ENCODE measurements at regions not wholly inside any gene's neighbourhood (a gene's known extent, or its start where the extent isn't known, plus 50 kb on each side); places are given as distances from the start of the nearest gene placed in this dataset.

DNA sequence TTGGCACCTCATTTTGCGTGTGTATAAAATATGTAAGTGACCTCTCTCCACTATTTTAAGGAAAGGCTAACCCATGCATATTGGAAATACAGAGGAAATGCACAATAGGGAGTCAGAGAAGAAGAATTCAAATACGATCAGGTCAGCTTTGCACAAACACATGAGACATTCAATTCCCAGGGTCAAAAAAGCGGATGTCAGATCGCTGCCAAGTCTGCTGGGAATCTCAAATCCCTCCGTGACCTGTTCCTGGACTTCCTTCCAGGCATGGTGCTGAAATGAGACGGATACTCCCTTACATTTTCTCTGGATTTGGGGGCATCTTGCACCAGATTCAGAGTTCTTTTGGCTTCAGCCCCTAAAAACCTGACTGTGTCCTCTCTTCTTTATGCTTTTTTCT, 91.9 kb upstream of the PRKCQ start:
- intact Hi-C loops (cut with DNase I; ENCODE audit: low total_unique reads) = no loop called here
- no peak for TF ChIP-seq POLR2A (IDR thresholded peaks at IDR 0.05)
- TF ChIP-seq, protein P1, sequence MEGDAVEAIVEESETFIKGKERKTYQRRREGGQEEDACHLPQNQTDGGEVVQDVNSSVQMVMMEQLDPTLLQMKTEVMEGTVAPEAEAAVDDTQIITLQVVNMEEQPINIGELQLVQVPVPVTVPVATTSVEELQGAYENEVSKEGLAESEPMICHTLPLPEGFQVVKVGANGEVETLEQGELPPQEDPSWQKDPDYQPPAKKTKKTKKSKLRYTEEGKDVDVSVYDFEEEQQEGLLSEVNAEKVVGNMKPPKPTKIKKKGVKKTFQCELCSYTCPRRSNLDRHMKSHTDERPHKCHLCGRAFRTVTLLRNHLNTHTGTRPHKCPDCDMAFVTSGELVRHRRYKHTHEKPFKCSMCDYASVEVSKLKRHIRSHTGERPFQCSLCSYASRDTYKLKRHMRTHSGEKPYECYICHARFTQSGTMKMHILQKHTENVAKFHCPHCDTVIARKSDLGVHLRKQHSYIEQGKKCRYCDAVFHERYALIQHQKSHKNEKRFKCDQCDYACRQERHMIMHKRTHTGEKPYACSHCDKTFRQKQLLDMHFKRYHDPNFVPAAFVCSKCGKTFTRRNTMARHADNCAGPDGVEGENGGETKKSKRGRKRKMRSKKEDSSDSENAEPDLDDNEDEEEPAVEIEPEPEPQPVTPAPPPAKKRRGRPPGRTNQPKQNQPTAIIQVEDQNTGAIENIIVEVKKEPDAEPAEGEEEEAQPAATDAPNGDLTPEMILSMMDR (IDR thresholded peaks at IDR 0.05) = no peak
- H3K27me3 ChIP-seq = no peaks in the 10 kb centered on the region
- no peaks in the 10 kb centered on the region for H3K36me3 ChIP-seq
- no peak overlapping the region for H3K27ac ChIP-seq
- H3K4me3 ChIP-seq = no peak overlapping the region
- no peak for DNase-seq
- H3K4me1 ChIP-seq = no peaks in the 10 kb centered on the region
- H3K9me3 ChIP-seq = no peaks in the 10 kb centered on the region

GRCh38 chr10:6669269-6669859, 89.3 kb upstream of the PRKCQ start:
- TF ChIP-seq, protein P1 (IDR thresholded peaks at IDR 0.05) = peak; percentile 34 to 60 (median 42)
- TF ChIP-seq POLR2A (IDR thresholded peaks at IDR 0.05) = no peak
- H3K4me1 ChIP-seq = no peaks in the 10 kb centered on the region
- H3K36me3 ChIP-seq = no peaks in the 10 kb centered on the region
- intact Hi-C loops (cut with DNase I; ENCODE audit: low total_unique reads) = no loop called here
- no peak for DNase-seq
- H3K27me3 ChIP-seq = no peaks in the 10 kb centered on the region
- H3K4me3 ChIP-seq = no peak overlapping the region
- no peak overlapping the region for H3K27ac ChIP-seq
- no peaks in the 10 kb centered on the region for H3K9me3 ChIP-seq

DNA sequence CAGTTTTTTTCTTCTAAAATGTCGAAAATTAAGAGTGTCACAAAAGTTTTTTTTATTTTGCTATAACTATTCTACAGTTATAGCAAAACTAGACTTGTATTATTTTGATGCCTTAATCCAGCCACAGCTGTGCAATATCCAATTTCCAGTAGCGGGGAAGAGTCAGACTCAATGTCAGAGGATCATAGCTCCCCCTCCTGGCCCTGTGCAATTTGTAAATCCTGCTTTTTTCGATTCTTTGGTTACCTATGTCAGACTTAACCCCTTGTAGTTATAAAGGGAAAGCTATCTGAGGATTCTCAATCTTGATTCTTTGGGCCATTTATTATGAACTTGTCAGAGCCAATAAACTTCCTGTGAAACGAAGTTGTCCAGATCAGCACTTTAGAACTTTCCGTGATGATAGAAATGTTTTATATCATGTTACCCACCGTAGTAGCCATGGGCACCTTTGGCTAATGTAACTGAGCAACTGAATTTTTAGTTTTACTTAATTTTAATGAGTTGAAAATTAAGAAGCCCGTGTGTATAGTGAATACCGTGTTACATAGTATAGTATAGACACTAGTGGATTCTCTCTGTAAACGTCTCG, 87.7 kb upstream of the PRKCQ start:
- Histone ChIP-seq H3K27me3 (no peaks in the 10 kb centered on the region), H3K9me3 (no peaks in the 10 kb centered on the region), H3K4me3 (no peak overlapping the region), H3K4me1 (no peaks in the 10 kb centered on the region), H3K27ac (no peak overlapping the region), H3K36me3 (no peaks in the 10 kb centered on the region)
- TF ChIP-seq POLR2A (IDR thresholded peaks at IDR 0.05) = no peak
- TF ChIP-seq, protein P1 (IDR thresholded peaks at IDR 0.05) = peak in 3 of 4 experiments; percentile 7 to 43 (median 21)
- intact Hi-C loops (cut with DNase I; ENCODE audit: low total_unique reads) = no loop called here
- no peak for DNase-seq

GRCh38 chr10:6667150-6667549, 87.1 kb upstream of the PRKCQ start:
- Histone ChIP-seq H3K27me3 (no peaks in the 10 kb centered on the region), H3K4me3 (no peak overlapping the region), H3K27ac (no peak overlapping the region), H3K4me1 (no peaks in the 10 kb centered on the region), H3K9me3 (no peaks in the 10 kb centered on the region), H3K36me3 (no peaks in the 10 kb centered on the region)
- intact Hi-C loops (cut with DNase I; ENCODE audit: low total_unique reads) = no loop called here
- no peak for DNase-seq
- TF ChIP-seq POLR2A (IDR thresholded peaks at IDR 0.05) = no peak
- TF ChIP-seq, protein P1 (IDR thresholded peaks at IDR 0.05) = no peak

GRCh38 chr10:6665847-6666246, 85.8 kb upstream of the PRKCQ start:
- intact Hi-C loops (cut with DNase I; ENCODE audit: low total_unique reads) = no loop called here
- H3K36me3 ChIP-seq = no peaks in the 10 kb centered on the region

More at GRCh38 chr10:6665847-6666246, 85.8 kb upstream of the PRKCQ start:
- Histone ChIP-seq H3K4me3 (no peak overlapping the region), H3K27ac (no peak overlapping the region), H3K4me1 (no peaks in the 10 kb centered on the region), H3K27me3 (no peaks in the 10 kb centered on the region), H3K9me3 (no peaks in the 10 kb centered on the region)
- TF ChIP-seq, protein P1 (IDR thresholded peaks at IDR 0.05) = no peak
- no peak for TF ChIP-seq POLR2A (IDR thresholded peaks at IDR 0.05)
- no peak for DNase-seq
